HT-29 (cell line): ENCODE measurements at regions not wholly inside any gene's neighbourhood (a gene's known extent, or its start where the extent isn't known, plus 50 kb on each side); places are given as distances from the start of the nearest gene placed in this dataset.
"Not testable (repeated sequence)": the region's sequence is repeated elsewhere in the genome, so short reads cannot be mapped to it uniquely, and the experiment has no call there.

Experiments
- DNase-seq: peaks from one replicate; pipeline ENCODE4 v3.0.0-alpha.2; 2015; ENCODE audit warnings: low spot score

- DNase-seq = not testable (repeated sequence)
These were observed 941.9 kb upstream of the ADAMTS5 start for GRCh38 chr21:27908816-27909215.

GRCh38 chr21:27902904-27903303 is 936.0 kb upstream of the ADAMTS5 start:
- not testable (repeated sequence) for DNase-seq

DNA sequence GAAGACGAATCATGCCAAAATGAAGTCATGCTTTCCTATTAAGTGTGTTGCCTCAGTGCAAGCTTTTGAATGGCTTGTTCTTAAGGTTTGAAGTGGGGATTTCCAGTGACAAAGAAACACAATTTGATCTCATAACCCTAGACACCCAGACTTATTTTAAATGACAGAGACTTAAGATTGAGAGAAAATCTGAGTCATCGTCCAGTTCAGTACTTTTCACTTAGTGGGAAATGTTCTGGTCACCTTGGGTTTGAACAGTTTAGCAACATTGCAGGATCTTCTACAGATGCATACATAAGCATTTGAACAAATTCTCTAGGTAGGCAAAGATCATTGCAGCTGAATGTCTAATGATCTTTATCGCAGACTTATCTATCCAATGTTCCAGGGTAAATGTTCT is 926.7 kb upstream of the ADAMTS5 start:
- not testable (repeated sequence) for DNase-seq

DNA sequence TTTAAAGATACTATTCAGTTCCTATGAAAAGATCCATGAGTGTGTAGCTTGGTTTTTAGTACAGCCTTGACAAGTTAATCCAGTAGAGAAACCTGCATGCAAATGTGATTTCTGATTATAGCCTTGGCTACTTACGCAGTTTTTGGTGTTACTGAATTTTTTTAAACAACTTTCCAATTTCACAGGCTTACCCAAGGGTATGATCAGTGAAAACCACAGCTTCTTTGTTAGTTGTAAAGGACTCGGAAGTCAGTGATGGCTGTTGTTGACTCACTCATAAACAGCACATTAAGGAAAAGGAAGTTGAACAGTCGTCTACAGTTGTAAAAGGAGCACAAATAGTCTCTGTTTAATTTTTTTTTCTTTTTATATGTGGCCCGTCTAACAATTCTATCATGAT is 924.6 kb upstream of the ADAMTS5 start:
- not testable (repeated sequence) for DNase-seq

GRCh38 chr21:27887808-27888455 is 921.0 kb upstream of the ADAMTS5 start:
- not testable (repeated sequence) for DNase-seq

DNA sequence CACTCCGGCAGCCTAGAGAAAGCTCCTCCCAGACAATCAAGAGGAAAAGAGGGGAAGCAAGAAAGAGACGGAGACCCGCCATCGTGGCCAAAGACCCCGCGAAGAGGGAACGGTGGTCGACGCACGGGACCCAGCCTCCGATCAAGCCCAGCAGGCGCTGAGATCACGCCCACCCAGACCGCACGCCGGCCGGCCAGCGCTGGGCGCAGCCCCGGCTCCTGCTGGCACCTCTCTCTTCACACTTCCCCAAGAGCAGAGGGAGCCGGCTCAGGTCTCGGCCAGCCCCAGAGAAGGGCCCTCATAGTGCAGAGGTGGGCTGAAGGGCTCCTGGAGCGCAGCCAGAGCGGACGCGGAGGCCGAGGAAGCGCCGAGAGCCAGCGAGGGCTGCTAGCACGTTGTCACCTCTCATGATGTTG is 918.4 kb upstream of the ADAMTS5 start:
- no peak for DNase-seq

DNA sequence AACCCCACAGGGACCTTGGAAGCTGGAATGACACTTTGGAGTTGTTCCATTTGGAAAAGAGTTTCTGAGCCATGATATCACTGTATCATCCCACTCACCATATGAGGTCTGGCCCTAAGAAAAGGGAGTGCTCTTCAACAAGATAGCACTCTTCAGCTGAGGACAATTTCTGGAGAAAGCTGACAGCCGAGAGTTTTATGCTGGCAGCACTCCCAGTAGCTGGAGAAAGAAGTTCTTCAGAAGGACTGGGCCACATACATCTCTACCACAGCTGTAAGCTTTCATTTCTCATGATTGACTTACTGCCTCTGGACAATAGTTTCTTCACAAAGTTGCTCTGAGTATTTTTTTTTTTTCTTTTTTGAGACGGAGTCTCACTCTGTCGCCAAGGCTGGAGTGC is 914.4 kb upstream of the ADAMTS5 start:
- DNase-seq = not testable (repeated sequence)

DNA sequence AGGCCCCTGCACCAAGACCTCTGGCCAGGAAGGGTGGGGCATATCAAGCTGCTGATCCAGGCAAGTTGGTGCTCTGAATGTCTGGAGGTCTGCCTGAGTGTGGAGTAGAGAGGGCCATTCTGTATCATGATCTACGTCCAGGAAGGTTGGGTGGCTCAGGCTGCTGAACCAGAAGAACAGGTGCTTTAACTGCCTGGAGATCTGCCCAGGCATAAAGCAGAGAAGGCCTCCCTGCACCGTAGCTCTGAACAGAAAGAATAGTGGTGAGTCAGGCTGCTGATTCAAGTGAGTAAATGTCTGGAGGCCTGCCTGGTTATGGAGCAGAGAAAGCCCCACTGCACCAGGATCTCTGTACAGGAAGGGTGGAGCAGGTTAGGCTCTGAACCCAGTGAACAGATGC is 905.5 kb upstream of the ADAMTS5 start:
- peak; percentile 32 for DNase-seq

- DNase-seq = not testable (repeated sequence)
These were observed 903.9 kb upstream of the ADAMTS5 start for GRCh38 chr21:27870755-27871154.

GRCh38 chr21:27860314-27860955 is 893.5 kb upstream of the ADAMTS5 start:
- DNase-seq = not testable (repeated sequence)

DNA sequence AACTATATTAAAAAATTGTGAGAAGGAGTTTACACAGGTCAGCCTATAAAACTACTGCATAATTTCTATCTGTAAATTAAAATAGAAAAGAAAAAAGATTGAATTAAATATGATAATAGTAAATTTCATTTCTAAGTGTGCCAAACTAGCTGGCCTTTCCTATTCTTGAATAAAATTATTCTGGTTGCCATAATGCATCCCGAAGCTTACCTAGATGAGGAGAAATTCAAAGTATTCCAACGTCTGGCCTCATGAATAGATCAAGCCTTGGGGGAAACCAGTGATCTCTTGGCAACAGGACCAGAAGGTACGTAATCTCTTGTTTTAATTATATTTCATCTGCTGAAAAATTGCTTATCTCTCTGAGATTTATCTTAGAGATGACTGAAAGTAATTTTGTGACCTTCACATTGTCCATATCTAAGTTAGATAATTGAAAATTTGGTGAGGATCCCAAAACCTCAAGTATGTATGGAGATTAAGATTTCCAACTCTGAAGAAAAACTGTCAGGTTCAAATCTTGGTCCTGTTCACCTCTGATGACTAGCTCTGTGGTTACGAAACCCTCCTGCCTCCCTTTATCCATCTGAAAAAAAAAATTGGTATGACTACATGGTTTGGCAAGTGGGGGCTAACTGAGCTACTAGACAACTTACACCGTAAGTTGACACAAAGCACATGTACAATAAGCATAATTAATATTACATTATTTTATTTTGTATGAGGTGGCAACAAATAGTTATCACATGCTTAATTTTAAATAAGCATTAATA is 891.4 kb upstream of the ADAMTS5 start:
- not testable (repeated sequence) for DNase-seq

GRCh38 chr21:27856988-27857387 is 890.1 kb upstream of the ADAMTS5 start:
- not testable (repeated sequence) for DNase-seq

DNA sequence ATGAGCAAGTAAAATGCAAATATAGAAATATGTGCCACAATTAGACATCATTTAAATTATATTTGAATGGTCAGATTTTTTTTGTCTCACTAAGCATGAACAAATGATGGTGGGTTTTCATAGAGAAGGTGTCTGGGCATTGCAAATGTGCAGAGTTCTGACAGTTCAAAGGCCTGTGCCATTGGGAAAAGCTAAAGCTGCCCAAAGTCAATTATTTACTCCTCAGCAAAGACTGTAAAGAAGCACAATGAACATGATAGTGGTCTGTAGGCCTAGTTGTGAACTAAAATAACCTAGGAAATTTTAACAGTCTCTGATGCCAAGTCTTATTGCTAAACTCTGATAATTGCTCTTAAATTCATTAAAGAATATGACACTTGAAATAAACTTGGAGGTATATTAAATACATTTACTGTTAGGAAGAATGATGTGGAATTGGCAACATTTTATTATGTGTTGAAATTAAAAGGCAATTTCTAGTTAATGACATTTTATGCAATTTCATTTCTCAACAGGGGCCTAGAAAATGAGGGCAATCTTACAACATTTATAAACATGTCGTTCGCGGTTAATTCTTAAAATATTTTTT is 874.3 kb upstream of the ADAMTS5 start:
- DNase-seq = no peak

- no peak for DNase-seq
These were observed 873.4 kb upstream of the ADAMTS5 start for GRCh38 chr21:27840262-27840661.

DNA sequence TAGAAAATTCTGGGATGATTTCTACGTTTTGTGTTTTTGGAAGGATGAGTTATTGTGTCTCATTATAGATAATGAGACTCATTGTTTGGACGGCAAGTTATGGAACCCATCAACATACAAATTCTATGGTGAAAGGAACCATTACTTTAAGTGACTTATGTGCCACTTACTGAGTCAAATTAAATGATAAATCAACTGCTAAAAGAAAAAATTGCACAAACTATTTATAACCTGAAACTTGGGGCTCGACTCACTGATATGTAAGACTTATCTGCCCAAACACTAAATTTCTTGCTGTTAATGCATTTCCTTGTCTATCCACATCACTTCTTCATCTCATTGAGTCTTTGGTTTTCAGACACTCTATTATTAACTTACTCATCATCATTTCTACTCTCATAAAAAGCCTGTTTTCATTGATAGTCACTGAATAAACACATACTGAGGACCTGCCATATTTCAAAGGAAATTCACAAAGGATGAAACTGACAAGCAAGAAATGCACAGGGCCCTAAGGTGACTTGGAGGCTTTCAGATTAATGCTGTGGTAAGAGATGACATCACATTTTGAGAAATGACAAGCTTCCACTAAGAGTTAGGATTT is 872.7 kb upstream of the ADAMTS5 start:
- DNase-seq = no peak

DNA sequence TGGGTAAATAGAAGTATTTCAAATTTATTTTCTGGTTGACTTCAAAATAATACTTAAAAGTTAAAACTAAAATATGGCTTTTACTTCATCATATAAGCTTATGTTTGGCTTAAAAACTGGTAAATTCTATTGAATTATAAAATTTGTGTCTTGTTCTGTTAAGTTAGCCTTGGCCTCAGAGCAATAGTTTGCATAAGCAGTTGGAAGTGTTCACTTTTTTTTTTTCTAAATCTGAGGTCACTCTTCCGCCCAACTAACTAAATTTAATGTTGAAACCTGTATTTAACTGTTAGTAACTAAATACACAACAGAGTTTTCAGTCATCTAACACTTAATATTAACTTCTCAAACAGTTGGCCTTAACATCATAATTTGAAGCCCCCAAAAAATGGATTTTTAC is 871.7 kb upstream of the ADAMTS5 start:
- DNase-seq = no peak

DNA sequence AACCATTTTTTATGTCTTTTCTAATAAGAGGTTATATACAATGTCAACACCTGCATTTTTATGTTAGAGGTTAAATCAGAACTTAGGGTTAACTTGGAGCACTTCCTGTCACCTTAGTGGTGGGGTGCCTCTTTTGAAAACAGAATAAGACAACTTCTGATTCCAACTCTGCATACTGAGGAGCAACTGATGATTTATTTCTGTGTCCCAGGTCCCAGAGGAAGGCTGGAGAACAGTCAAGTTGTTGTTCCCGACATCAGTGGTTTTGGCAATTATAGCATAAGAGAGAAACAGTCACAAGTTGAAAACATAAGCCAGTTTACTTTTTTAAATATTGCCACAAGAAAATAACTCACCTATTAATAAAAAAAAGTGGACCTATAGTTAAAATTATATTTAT is 871.0 kb upstream of the ADAMTS5 start:
- no peak for DNase-seq

GRCh38 chr21:27833298-27833697 is 866.4 kb upstream of the ADAMTS5 start:
- no peak for DNase-seq

DNA sequence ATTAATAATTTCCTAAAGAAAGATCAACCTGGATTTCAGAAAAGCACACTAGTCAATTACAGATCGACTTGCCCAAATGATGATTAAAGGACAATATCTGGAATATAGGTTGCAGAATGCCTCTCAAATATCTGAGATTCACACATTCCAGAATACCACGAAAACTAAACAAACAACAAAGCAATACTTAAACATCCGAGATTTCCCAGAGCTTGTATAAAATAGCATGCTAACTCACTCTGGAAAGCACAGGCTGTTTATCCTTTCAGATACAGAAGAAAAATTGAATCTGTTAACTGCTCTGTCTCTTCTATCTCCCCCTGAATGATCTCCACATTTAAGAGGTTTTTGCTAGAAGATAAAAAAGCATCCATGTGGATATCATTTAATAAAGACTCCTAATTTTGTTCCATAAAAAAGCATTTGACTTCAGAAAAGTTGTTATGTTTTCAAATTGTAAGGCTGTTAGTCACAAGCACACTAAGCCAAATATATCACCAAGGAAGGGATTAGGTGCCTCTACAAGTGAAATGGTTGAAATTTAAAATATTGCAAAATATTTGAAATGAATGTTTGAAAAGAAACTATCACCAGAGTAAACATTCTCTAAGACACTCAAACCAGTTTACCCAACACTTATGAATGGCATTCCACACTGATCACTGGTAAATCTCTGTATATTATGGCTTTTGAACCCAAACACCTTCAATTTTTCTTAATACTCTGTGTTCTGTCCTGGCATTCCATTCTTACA is 865.1 kb upstream of the ADAMTS5 start:
- no peak for DNase-seq

DNA sequence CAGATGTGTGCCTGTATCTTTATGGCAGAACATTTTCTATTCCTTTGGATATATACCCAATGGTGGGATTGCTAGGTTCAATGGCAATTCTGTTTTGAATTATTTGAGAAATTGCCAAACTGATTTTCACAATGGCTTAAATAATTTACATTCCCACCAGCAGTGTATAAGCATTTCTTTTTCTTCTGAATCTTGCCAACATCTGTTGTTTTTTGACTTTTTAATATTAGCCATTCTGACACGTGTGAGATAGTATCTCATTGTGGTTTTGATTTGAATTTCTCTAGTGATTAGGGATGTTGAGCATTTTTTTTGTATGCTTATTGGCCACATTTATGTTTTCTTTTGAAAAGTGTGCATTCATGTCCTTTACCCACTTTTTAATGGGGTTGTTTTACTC is 864.3 kb upstream of the ADAMTS5 start:
- DNase-seq = no peak

GRCh38 chr21:27827972-27828371 is 861.1 kb upstream of the ADAMTS5 start:
- DNase-seq = no peak
